Right lung (tissue), 2 donors: ENCODE measurements at regions not wholly inside any gene's neighbourhood (a gene's known extent, or its start where the extent isn't known, plus 50 kb on each side); places are given as distances from the start of the nearest gene placed in this dataset.
"Not testable (repeated sequence)": the region's sequence is repeated elsewhere in the genome, so short reads cannot be mapped to it uniquely, and the experiment has no call there.

Experiments
- DNase-seq, 2 donors: peaks; one replicate each; pipeline ENCODE4 v3.0.0-alpha.2; 2013

- no peak for DNase-seq
These were observed 92.2 kb upstream of the GATB start for GRCh38 chr4:151853034-151853433.

GRCh38 chr4:151852202-151852601 is 91.4 kb upstream of the GATB start:
- no peak for DNase-seq

- no peak for DNase-seq
These were observed 90.5 kb upstream of the GATB start for GRCh38 chr4:151851354-151851753.

GRCh38 chr4:151850791-151851213 is 90.0 kb upstream of the GATB start:
- DNase-seq: no peak

GRCh38 chr4:151845551-151845950 is 84.7 kb upstream of the GATB start:
- not testable (repeated sequence) for DNase-seq

- DNase-seq: no peak
These were observed 81.7 kb upstream of the GATB start for GRCh38 chr4:151842430-151843079.

GRCh38 chr4:151841107-151841506 is 80.3 kb upstream of the GATB start:
- no peak for DNase-seq

GRCh38 chr4:151835467-151835866 is 74.7 kb upstream of the GATB start:
- DNase-seq: no peak

GRCh38 chr4:151833174-151833573 is 72.4 kb upstream of the GATB start:
- DNase-seq: no peak

GRCh38 chr4:151831526-151831925 is 70.7 kb upstream of the GATB start:
- no peak for DNase-seq

GRCh38 chr4:151830168-151830567 is 69.4 kb upstream of the GATB start:
- DNase-seq: no peak

GRCh38 chr4:151829309-151829708 is 68.5 kb upstream of the GATB start:
- no peak for DNase-seq

- no peak for DNase-seq
These were observed 63.8 kb upstream of the GATB start for GRCh38 chr4:151824656-151825055.

- no peak for DNase-seq
These were observed 61.5 kb upstream of the GATB start for GRCh38 chr4:151822331-151822730.

- DNase-seq: no peak
These were observed 59.2 kb upstream of the GATB start for GRCh38 chr4:151820004-151820403.

- no peak for DNase-seq
These were observed 50.6 kb upstream of the GATB start for GRCh38 chr4:151811403-151811802.
